BJ (cell line): ENCODE measurements at regions not wholly inside any gene's neighbourhood (a gene's known extent, or its start where the extent isn't known, plus 50 kb on each side); places are given as distances from the start of the nearest gene placed in this dataset.

Experiments used
- CTCF ChIA-PET: fragments of 350-600 bp; formaldehyde crosslinking; extraction: SDS; loops from one replicate; lab custom pipeline; 2021; ENCODE audit warnings: antibody characterized with exemption, inconsistent platforms; lab: Yijun Ruan, JAX
- POLR2A ChIA-PET: fragments of 300-600 bp; sonication (Branson Sonifier 250); formaldehyde crosslinking; extraction: SDS; loops from one replicate; lab custom pipeline; 2021; ENCODE audit warnings: antibody characterized with exemption; lab: Charles Lee
- DNase-seq: peaks from one replicate; pipeline ENCODE4 v3.0.0-alpha.2; 2011; ENCODE audit warnings: low read depth
- H3K27me3 ChIP-seq: 2 replicates; pipeline ENCODE4 v1.6.0; 2011; ENCODE audit warnings: low read length; ENCODE audit not compliant: control insufficient read depth, insufficient read depth
- H3K36me3 ChIP-seq: 2 replicates; pipeline ENCODE4 v1.5.1; 2011; ENCODE audit warnings: low read length; ENCODE audit not compliant: control insufficient read depth, insufficient read depth
- H3K4me3 ChIP-seq: 2 replicates; pipeline ENCODE4 v1.5.1; 2011; ENCODE audit warnings: low read depth, mild to moderate bottlenecking, control low read depth, low read length
- CTCF ChIP-seq: IDR thresholded peaks from 2 replicates; pipeline ENCODE4 v1.5.1; 2011; ENCODE audit warnings: low read depth, mild to moderate bottlenecking, control low read depth, inconsistent platforms, low read length, moderate library complexity; ENCODE audit not compliant: insufficient read depth

- CTCF ChIA-PET: no interaction called here
- no peaks in the 10 kb centered on the region for H3K27me3 ChIP-seq
- no peak for DNase-seq
- TF ChIP-seq CTCF: no peak
- POLR2A ChIA-PET: no interaction called here
- no peak overlapping the region for H3K4me3 ChIP-seq
- no peaks in the 10 kb centered on the region for H3K36me3 ChIP-seq
Observed at GRCh38 chr14:27223906-27224305, 626.1 kb upstream of the NOVA1 start.

- Histone ChIP-seq H3K36me3 (no peaks in the 10 kb centered on the region), H3K4me3 (no peak overlapping the region), H3K27me3 (no peaks in the 10 kb centered on the region)
- TF ChIP-seq CTCF: no peak
- CTCF ChIA-PET: no interaction called here
- POLR2A ChIA-PET: no interaction called here
- DNase-seq: no peak
Observed at GRCh38 chr14:27228053-27228452, 630.2 kb upstream of the NOVA1 start.

- POLR2A ChIA-PET: no interaction called here
Observed at GRCh38 chr14:27234331-27234730, 636.5 kb upstream of the NOVA1 start.

GRCh38 chr14:27236601-27237000, 638.8 kb upstream of the NOVA1 start:
- ChIA-PET CTCF (no interaction called here), POLR2A (no interaction called here)
- no peak for DNase-seq
- no peak for TF ChIP-seq CTCF
- no peaks in the 10 kb centered on the region for H3K27me3 ChIP-seq
- H3K4me3 ChIP-seq: no peak overlapping the region
- H3K36me3 ChIP-seq: no peaks in the 10 kb centered on the region

More at GRCh38 chr14:27234331-27234730, 636.5 kb upstream of the NOVA1 start:
- H3K4me3 ChIP-seq: no peak overlapping the region
- TF ChIP-seq CTCF: no peak
- no peak for DNase-seq
- no peaks in the 10 kb centered on the region for H3K27me3 ChIP-seq
- CTCF ChIA-PET: no interaction called here
- no peaks in the 10 kb centered on the region for H3K36me3 ChIP-seq

GRCh38 chr14:27242874-27243273, 645.0 kb upstream of the NOVA1 start:
- no peak for DNase-seq
- TF ChIP-seq CTCF: no peak
- no peaks in the 10 kb centered on the region for H3K36me3 ChIP-seq
- ChIA-PET POLR2A (no interaction called here), CTCF (no interaction called here)
- no peaks in the 10 kb centered on the region for H3K27me3 ChIP-seq
- no peak overlapping the region for H3K4me3 ChIP-seq
